ENCODE measurements at regions not wholly inside any gene's neighbourhood (a gene's known extent, or its start where the extent isn't known, plus 50 kb on each side); places are given as distances from the start of the nearest gene placed in this dataset.

DNA sequence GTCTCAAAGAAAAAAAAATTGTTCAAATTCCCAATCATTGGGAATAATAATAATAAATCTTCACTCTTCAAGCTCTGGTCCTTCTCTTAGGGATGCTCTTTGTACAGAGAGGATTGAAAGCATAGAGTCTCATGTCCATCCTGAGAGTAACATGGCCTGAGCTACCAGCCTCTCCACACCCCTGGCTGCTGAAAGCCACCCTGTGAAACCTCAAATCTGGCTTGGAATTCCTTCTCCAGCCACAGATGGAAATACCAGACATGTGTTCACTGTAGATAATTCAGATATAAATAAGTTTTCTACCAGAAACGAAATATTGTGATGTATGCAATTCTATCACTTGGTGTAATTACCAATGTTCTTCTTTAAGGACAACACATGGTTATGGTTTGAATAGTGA lies 140.6 kb downstream of the ARSF start:
- ChIA-PET POLR2A (interaction anchor here (0.7 kb wide), 1 partner anchor 11 kb away, joined by 3 read pairs; no protein-coding TSS in a partner anchor), CTCF (no interaction called here)
- H3K27ac ChIP-seq (ENCODE audit: extremely low read depth, low read depth, low read length), result no peak overlapping the region
- no peaks in the 10 kb centered on the region for H3K4me1 ChIP-seq (ENCODE audit: control insufficient read depth, insufficient read depth, low read length)
- H3K4me3 ChIP-seq (ENCODE audit: low read depth, low read length), result no peak overlapping the region
- no peaks in the 10 kb centered on the region for H3K9me3 ChIP-seq (ENCODE audit: control insufficient read depth, insufficient read depth, low read depth, low read length)
- TF ChIP-seq, protein P1, sequence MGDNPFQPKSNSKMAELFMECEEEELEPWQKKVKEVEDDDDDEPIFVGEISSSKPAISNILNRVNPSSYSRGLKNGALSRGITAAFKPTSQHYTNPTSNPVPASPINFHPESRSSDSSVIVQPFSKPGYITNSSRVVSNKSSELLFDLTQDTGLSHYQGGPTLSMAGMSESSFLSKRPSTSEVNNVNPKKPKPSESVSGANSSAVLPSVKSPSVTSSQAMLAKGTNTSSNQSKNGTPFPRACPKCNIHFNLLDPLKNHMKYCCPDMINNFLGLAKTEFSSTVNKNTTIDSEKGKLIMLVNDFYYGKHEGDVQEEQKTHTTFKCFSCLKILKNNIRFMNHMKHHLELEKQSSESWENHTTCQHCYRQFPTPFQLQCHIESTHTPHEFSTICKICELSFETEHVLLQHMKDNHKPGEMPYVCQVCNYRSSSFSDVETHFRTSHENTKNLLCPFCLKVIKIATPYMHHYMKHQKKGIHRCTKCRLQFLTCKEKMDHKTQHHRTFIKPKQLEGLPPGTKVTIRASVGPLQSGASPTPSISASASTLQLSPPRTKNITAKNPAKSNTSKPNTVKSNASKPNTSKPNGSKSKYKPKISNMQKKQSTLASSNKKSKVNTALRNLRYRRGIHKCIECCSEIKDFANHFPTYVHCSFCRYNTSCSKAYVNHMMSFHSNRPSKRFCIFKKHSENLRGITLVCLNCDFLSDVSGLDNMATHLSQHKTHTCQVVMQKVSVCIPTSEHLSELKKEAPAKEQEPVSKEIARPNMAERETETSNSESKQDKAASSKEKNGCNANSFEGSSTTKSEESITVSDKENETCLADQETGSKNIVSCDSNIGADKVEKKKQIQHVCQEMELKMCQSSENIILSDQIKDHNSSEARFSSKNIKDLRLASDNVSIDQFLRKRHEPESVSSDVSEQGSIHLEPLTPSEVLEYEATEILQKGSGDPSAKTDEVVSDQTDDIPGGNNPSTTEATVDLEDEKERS (tag by site-specific recombination; IDR thresholded peaks at IDR 0.05), result no peak
- TF ChIP-seq ZNF530 (tag by site-specific recombination; IDR thresholded peaks at IDR 0.05; ENCODE audit: low read depth) (no peak), ZNF394 (tag by site-specific recombination; IDR thresholded peaks at IDR 0.05; ENCODE audit: borderline replicate concordance) (no peak), MZF1 (tag by site-specific recombination; IDR thresholded peaks at IDR 0.05; ENCODE audit: borderline replicate concordance) (no peak), ZNF830 (tag by site-specific recombination; IDR thresholded peaks at IDR 0.05; ENCODE audit: low read depth) (no peak), ZNF488 (tag by site-specific recombination; IDR thresholded peaks at IDR 0.05) (no peak), ZXDB (tag by site-specific recombination; IDR thresholded peaks at IDR 0.05) (no peak), ZNF391 (tag by site-specific recombination; IDR thresholded peaks at IDR 0.05; ENCODE audit: borderline replicate concordance, low read depth) (no peak), ZNF624 (tag by site-specific recombination; IDR thresholded peaks at IDR 0.05) (no peak)
- no peaks in the 10 kb centered on the region for H3K36me3 ChIP-seq (ENCODE audit: control insufficient read depth in 2 of 2, insufficient read depth in 1 of 2, low read length in 2 of 2)

- ChIA-PET CTCF (no interaction called here), POLR2A (no interaction called here)
- no peak overlapping the region for H3K27ac ChIP-seq (ENCODE audit: extremely low read depth, low read depth, low read length)
- H3K4me3 ChIP-seq (ENCODE audit: low read depth, low read length), result no peak overlapping the region
- TF ChIP-seq ZNF341 (tag by site-specific recombination; IDR thresholded peaks at IDR 0.05; ENCODE audit: low read depth) (no peak), ZBTB7A (tag by site-specific recombination; IDR thresholded peaks at IDR 0.05; ENCODE audit: low read depth) (no peak), BCL11B (tag by site-specific recombination; IDR thresholded peaks at IDR 0.05; ENCODE audit: low read depth) (no peak)
- no peaks in the 10 kb centered on the region for H3K36me3 ChIP-seq (ENCODE audit: control insufficient read depth in 2 of 2, insufficient read depth in 1 of 2, low read length in 2 of 2)
- H3K9me3 ChIP-seq (ENCODE audit: control insufficient read depth, insufficient read depth, low read depth, low read length), result no peaks in the 10 kb centered on the region
- no peaks in the 10 kb centered on the region for H3K4me1 ChIP-seq (ENCODE audit: control insufficient read depth, insufficient read depth, low read length)
Observed at GRCh38 chrX:3178329-3178728, 137.1 kb downstream of the ARSF start.

DNA sequence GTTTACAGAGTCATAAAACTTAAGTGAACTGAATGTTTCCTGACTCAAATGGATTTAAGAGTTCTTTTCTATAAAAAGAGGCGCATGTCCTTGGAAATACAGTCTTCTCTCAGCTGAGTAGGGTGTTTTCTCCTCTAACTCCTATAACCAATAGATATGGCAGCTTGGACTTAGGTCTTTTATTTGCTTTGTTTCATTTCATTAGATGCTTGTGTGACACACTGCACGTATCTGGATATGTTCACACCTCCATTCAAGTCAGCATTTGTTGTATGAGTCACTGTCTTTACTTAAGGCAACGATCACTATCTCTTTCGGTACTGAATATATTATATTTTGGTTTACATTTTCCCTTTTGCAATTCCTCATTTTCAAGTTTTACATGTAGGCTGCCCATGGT lies 136.6 kb downstream of the ARSF start:
- no peak overlapping the region for H3K27ac ChIP-seq (ENCODE audit: extremely low read depth, low read depth, low read length)
- TF ChIP-seq HOXC10 (CRISPR knock-in tag; IDR thresholded peaks at IDR 0.05), result no peak
- no peak for TF ChIP-seq ZNF248 (tag by site-specific recombination; IDR thresholded peaks at IDR 0.05)
- no peak for TF ChIP-seq KLF9 (tag by site-specific recombination; IDR thresholded peaks at IDR 0.05; ENCODE audit: low read depth)
- TF ChIP-seq YY2 (tag by site-specific recombination; IDR thresholded peaks at IDR 0.05), result no peak
- no peak for TF ChIP-seq ZNF266 (tag by site-specific recombination; IDR thresholded peaks at IDR 0.05; ENCODE audit: low read depth)
- TF ChIP-seq ZNF776 (tag by site-specific recombination; IDR thresholded peaks at IDR 0.05; ENCODE audit: borderline replicate concordance), result no peak
- TF ChIP-seq TRIM28 (IDR thresholded peaks at IDR 0.05; ENCODE audit: borderline replicate concordance, low read length), result peak; percentile 18; the same call in 1 of the 2 replicates
- TF ChIP-seq ZNF239 (tag by site-specific recombination; IDR thresholded peaks at IDR 0.05), result no peak
- TF ChIP-seq SCRT2 (tag by site-specific recombination; IDR thresholded peaks at IDR 0.05), result no peak
- H3K36me3 ChIP-seq (ENCODE audit: control insufficient read depth in 2 of 2, insufficient read depth in 1 of 2, low read length in 2 of 2), result no peaks in the 10 kb centered on the region
- no peak overlapping the region for H3K4me3 ChIP-seq (ENCODE audit: low read depth, low read length)
- H3K4me1 ChIP-seq (ENCODE audit: control insufficient read depth, insufficient read depth, low read length), result no peaks in the 10 kb centered on the region
- CTCF ChIA-PET, result no interaction called here
- POLR2A ChIA-PET, result no interaction called here
- H3K9me3 ChIP-seq (ENCODE audit: control insufficient read depth, insufficient read depth, low read depth, low read length), result no peaks in the 10 kb centered on the region

All from HEK293 (cell line).